Activated naive CD4-positive, alpha-beta T cell (primary cell): ENCODE measurements at regions not wholly inside any gene's neighbourhood (a gene's known extent, or its start where the extent isn't known, plus 50 kb on each side); places are given as distances from the start of the nearest gene placed in this dataset.

Source experiments
- DNase-seq, 4 experiments: peaks; one replicate each; lab custom pipeline; 2025; lab: John Stamatoyannopoulos, UW

DNA sequence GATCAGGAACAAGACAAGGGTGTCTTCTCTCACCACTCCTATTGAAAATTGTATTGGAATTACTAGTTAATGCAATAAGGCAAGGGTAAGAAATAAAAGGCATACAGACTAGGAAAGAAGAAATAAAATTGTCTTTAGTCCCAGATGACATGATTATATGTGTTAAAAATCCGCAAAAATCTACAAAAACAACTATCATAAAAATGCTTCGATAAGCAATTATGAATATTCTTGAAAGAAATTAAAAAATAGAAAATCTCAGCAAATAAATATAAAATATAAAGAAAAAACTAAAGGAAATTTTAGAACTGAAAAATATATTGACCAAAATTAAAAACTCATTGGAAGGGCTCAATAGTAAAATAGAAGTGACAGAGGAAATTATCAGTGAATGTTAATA, 243.3 kb downstream of the ZNF674 start:
- no peak for DNase-seq

DNA sequence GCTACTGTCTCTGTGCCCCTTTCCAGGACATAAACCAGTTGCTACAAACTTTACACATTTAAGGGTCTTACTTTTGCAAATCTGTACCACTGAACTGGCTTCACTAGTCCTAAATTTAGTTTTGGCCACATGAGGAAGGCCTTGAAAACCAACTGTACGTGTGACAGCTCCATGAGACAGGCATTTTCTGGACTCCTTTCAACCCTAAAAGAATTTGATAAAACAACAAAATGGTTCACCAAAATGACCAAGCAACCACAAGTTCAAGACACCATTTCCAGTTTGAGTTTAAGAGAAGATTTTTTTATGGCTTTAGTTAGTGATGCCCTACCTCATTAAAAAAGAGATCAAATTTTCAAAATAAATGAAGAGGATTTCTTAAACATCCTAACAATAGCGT, 246.4 kb downstream of the ZNF674 start:
- no peak for DNase-seq

DNA sequence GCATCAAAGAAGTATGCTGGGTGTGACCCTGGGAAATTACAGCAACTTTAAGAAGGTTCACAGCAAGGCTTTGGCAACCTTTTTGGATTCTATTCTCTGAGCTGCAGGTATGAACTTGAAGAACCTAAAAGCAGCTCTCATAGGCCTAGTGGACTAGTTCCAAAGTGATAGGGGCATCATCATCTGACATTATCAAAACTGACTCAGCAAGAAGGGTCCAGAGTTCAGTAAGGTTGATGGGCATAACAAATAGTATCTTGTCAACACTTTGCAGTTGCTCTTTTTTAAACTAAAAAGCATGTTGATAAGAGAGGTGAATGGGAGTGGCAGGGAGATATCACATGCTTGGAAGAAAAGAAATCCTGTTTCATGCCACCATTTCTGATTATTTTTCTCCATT, 249.3 kb downstream of the ZNF674 start:
- no peak for DNase-seq

- no peak for DNase-seq
Observed at GRCh38 chrX:46294234-46294633, 251.0 kb downstream of the ZNF674 start.

- no peak for DNase-seq
Observed at GRCh38 chrX:46279925-46280313, 265.3 kb downstream of the ZNF674 start.

- no peak for DNase-seq
Observed at GRCh38 chrX:46279214-46279924, 265.9 kb downstream of the ZNF674 start.

DNA sequence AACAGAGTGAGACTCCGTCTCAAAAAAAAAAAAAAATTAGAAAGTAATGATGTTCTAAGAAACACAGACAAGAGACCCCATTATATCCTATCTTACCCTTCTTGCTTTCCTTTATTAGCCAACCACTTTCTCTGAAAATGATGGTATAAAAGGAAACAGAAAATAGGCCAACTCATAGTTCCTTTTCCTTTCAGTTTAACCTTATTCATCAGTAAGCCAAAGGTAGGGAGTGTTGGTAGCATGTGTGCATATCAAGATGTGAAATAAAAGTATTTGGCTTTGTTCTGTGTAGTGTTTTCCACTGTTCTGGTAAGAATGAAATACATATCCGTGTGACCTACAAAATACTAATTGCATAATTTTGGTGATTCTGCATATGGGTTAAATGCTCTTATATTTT, 266.6 kb downstream of the ZNF674 start:
- DNase-seq: no peak

DNA sequence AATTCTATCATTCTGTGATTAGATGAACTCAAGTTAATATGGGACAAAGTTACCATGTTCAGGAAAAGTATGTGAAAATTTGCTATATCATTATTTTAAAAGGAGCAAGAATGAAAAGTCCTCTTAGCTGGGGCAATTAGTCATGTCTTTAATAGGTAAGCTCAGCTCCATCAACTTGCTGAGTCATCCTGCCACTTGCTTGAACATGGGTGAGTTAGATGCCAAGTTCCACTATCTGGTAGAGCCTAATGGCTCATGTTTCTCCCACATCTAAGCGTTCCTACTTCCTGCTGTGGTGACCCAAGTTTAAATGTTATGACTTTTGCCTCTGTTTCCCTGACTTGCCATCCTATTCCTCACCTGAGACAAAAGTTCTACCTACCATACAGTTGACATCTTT, 276.8 kb downstream of the ZNF674 start:
- no peak for DNase-seq

- DNase-seq: no peak
Observed at GRCh38 chrX:46263494-46263893, 281.7 kb downstream of the ZNF674 start.

DNA sequence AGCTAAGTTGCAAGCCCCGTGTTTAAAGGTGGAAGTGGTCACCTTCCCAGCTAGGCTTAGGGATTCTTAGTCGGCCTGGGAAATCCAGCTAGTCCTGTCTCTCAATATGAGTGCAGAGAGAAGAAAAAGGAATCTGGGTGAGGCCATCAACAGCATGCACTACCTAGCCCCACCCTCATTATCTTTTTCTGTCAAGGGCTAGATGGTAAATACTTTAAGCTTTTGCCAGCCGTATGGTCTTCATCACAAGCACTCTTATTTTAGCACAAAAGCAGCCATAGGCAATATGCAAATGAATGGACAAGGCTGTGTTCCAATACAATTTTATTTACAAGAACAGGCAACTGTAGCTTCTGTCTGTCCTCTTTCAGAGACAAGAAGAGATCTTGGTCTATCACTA, 282.9 kb downstream of the ZNF674 start:
- DNase-seq: no peak

GRCh38 chrX:46260499-46260898, 284.7 kb downstream of the ZNF674 start:
- DNase-seq: no peak

GRCh38 chrX:46258356-46258755, 286.9 kb downstream of the ZNF674 start:
- no peak for DNase-seq

GRCh38 chrX:46257451-46257879, 287.8 kb downstream of the ZNF674 start:
- DNase-seq: no peak

DNA sequence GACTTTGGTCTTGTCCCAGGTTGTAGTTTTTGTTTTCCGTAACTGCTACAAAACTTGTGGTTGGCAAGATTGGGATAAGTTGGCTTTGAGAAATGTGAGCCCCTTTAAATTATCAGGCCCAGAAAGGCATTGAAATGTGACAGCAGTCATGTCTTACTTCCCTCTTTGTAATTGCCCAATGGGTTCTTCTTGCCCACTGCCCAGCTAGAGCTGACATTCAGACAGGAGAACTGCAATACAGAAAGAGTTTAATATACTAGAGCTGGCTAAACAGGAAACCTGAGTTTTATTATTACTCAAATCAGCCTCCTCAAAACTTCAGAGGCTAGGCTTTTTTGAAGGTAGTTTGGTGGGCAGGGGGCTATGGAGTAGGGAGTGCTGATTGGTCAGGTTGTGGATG, 288.3 kb downstream of the ZNF674 start:
- no peak for DNase-seq

- no peak for DNase-seq
Observed at GRCh38 chrX:46255046-46255445, 290.2 kb downstream of the ZNF674 start.

GRCh38 chrX:46254641-46255040, 290.6 kb downstream of the ZNF674 start:
- no peak for DNase-seq

- no peak for DNase-seq
Observed at GRCh38 chrX:46251755-46252154, 293.5 kb downstream of the ZNF674 start.

DNA sequence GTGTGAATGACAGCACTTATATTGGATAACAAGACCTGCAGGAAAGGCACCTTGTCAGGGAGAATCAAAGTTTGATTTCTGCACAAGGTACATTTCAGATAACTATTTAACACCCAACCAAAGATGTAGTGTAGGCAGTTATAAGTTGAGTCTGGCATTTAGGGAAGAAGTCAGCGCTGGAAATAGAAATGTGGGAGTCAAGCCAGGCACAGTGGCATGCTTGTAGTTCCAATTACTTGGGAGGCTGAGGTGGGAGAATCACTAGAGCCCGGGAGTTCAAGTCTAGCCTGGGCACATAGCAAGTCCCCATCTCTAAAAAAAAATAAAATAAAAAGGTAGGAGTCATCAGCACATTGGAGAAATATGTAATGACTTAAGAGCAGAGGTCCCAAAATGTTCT, 295.1 kb downstream of the ZNF674 start:
- DNase-seq: no peak

DNA sequence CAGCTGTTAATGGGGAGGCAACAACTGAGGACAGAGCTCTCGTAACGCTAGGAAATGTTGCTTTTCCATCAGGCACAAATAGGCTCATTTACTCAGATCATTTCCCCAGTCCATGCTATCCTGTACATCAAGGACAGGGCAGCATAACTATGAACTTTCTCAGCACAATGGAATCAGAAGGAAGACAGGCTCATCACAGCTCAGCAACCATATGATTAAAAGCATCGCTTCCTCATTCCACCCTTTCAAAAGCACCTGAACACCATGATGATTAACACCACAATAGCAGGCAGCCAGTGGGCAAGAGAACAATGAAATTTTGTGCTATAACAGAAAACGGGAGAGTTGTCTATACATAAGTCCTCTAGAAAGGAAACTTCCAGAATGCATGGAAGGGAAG, 297.8 kb downstream of the ZNF674 start:
- DNase-seq: no peak

GRCh38 chrX:46244451-46244850, 300.8 kb downstream of the ZNF674 start:
- no peak for DNase-seq

GRCh38 chrX:46236411-46236810, 308.8 kb downstream of the ZNF674 start:
- DNase-seq: no peak

DNA sequence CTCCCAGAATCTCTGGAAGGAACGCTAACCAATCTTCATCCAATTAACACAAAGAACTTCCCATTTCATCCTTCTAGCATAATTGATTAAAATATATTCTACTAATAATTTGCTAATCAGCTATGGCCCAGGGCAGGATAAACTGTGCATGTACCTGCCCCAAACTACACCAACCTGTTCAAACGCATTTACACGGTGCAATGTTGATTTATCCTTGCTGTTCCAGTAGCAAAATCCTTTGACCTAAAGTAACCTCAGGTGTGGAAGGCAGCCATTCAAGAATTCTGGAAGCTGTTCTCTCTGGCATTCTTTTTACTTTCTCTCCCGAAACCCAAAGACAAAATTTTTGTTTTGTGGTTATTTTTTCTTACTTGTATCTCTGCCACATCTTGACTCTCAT, 309.4 kb downstream of the ZNF674 start:
- no peak for DNase-seq

GRCh38 chrX:46234775-46235174, 310.4 kb downstream of the ZNF674 start:
- DNase-seq: no peak

- no peak for DNase-seq
Observed at GRCh38 chrX:46228389-46228788, 316.8 kb downstream of the ZNF674 start.

GRCh38 chrX:46226422-46226821, 318.8 kb downstream of the ZNF674 start:
- no peak for DNase-seq
